ENCODE measurements at regions not wholly inside any gene's neighbourhood (a gene's known extent, or its start where the extent isn't known, plus 50 kb on each side); places are given as distances from the start of the nearest gene placed in this dataset.

DNA sequence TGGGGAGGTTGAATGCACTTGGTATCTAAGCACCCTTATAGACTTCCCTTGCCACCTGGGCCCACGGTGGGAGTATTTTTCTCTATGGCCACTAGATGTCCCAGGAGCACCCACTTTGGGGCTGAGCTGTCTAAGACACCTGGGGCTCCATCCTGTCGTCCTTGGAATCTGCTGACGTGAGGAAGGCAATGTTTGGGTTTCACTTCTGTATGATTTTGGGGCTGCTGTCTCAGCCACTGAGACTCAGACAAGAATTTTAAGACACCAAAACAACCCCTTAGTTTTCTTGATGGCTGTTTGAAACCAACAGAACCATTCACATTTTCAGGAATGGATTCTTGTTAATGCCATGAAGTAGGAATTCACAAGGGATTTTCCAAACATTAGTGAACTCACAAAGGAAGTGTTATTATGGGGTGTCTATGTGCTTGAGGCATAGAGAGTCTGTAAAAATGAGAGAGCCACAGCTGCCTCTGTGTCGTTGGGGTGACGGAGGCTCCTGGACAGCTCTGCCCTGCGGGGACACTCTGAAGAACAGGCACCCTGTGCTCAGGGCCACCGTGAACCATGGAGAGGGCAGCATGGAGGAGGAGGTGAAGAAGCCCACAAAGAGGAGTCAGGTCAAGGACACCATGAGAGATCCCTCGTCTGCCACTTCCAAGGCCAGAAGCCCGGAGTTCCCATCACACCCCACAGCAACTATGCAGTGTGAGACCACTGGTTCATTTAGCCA, 106.8 kb upstream of the SPATA13 start:
- peak; percentile 88 for TF ChIP-seq CTCF (conservative IDR thresholded peaks at IDR 0.05; ENCODE audit: low read depth, low read length)
- DNase-seq (ENCODE audit: low read depth): peak; percentile 81
- no peak overlapping the region for H3K4me3 ChIP-seq (ENCODE audit: low read depth, low read length)

GRCh38 chr13:24056616-24057137, 103.8 kb upstream of the SPATA13 start:
- TF ChIP-seq CTCF (conservative IDR thresholded peaks at IDR 0.05; ENCODE audit: low read depth, low read length): no peak
- no peak for DNase-seq (ENCODE audit: low read depth)
- no peak overlapping the region for H3K4me3 ChIP-seq (ENCODE audit: low read depth, low read length)

GRCh38 chr13:24060993-24061392, 99.5 kb upstream of the SPATA13 start:
- no peak for DNase-seq (ENCODE audit: low read depth)
- H3K4me3 ChIP-seq (ENCODE audit: low read depth, low read length): no peak overlapping the region
- no peak for TF ChIP-seq CTCF (conservative IDR thresholded peaks at IDR 0.05; ENCODE audit: low read depth, low read length)

GRCh38 chr13:24063281-24063877, 97.1 kb upstream of the SPATA13 start:
- TF ChIP-seq CTCF (conservative IDR thresholded peaks at IDR 0.05; ENCODE audit: low read depth, low read length): no peak
- H3K4me3 ChIP-seq (ENCODE audit: low read depth, low read length): no peak overlapping the region
- peak; percentile 22 for DNase-seq (ENCODE audit: low read depth)

GRCh38 chr13:24064371-24064770, 96.1 kb upstream of the SPATA13 start:
- DNase-seq (ENCODE audit: low read depth): no peak
- TF ChIP-seq CTCF (conservative IDR thresholded peaks at IDR 0.05; ENCODE audit: low read depth, low read length): no peak
- H3K4me3 ChIP-seq (ENCODE audit: low read depth, low read length): no peak overlapping the region

GRCh38 chr13:24065176-24065575, 95.3 kb upstream of the SPATA13 start:
- DNase-seq (ENCODE audit: low read depth): no peak
- no peak overlapping the region for H3K4me3 ChIP-seq (ENCODE audit: low read depth, low read length)
- TF ChIP-seq CTCF (conservative IDR thresholded peaks at IDR 0.05; ENCODE audit: low read depth, low read length): no peak

Data from choroid plexus epithelial cell (primary cell).